ENCODE measurements at regions not wholly inside any gene's neighbourhood (a gene's known extent, or its start where the extent isn't known, plus 50 kb on each side); places are given as distances from the start of the nearest gene placed in this dataset.

DNA sequence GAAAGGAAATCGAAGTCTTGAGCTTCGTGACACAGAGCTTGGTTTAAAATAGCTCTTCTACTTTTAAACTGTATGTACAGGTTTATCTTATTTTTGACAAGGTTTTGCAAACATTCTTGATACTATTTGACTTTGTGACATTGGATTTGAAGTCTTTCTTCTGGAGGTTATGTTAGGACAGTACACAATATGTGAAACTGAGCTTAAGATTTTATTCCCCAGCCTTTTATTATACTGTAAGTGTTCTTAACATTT is 95.2 kb upstream of the BTBD3 start:
- TF ChIP-seq EZH2 (IDR thresholded peaks at IDR 0.05; ENCODE audit: borderline replicate concordance, insufficient read depth, low read length, poor library complexity, severe bottlenecking) (no peak), REST (IDR thresholded peaks at IDR 0.05; ENCODE audit: borderline replicate concordance) (no peak), RAD21 (conservative IDR thresholded peaks at IDR 0.05) (no peak), POLR2AphosphoS5 (IDR thresholded peaks at IDR 0.05) (no peak), SMC3 (conservative IDR thresholded peaks at IDR 0.05; ENCODE audit: poor library complexity) (no peak), TAF1 (IDR thresholded peaks at IDR 0.05; ENCODE audit: low read depth) (no peak), EP300 (conservative IDR thresholded peaks at IDR 0.05; ENCODE audit: poor library complexity, severe bottlenecking) (no peak), MXI1 (conservative IDR thresholded peaks at IDR 0.05; ENCODE audit: poor library complexity, severe bottlenecking) (no peak)
- TF ChIP-seq, protein P1, sequence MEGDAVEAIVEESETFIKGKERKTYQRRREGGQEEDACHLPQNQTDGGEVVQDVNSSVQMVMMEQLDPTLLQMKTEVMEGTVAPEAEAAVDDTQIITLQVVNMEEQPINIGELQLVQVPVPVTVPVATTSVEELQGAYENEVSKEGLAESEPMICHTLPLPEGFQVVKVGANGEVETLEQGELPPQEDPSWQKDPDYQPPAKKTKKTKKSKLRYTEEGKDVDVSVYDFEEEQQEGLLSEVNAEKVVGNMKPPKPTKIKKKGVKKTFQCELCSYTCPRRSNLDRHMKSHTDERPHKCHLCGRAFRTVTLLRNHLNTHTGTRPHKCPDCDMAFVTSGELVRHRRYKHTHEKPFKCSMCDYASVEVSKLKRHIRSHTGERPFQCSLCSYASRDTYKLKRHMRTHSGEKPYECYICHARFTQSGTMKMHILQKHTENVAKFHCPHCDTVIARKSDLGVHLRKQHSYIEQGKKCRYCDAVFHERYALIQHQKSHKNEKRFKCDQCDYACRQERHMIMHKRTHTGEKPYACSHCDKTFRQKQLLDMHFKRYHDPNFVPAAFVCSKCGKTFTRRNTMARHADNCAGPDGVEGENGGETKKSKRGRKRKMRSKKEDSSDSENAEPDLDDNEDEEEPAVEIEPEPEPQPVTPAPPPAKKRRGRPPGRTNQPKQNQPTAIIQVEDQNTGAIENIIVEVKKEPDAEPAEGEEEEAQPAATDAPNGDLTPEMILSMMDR (IDR thresholded peaks at IDR 0.05; ENCODE audit: poor library complexity, severe bottlenecking) = no peak

Data from neural cell (in vitro differentiated cells).